NCI-H2107 treated with DMSO at 0.1 percent for 48 hours (cell line): ENCODE measurements at regions not wholly inside any gene's neighbourhood (a gene's known extent, or its start where the extent isn't known, plus 50 kb on each side); places are given as distances from the start of the nearest gene placed in this dataset.

ENCODE experiments used
- DNase-seq: peaks from one replicate; lab custom pipeline; 2025; ENCODE audit not compliant: unreplicated experiment; lab: John Stamatoyannopoulos, UW

DNA sequence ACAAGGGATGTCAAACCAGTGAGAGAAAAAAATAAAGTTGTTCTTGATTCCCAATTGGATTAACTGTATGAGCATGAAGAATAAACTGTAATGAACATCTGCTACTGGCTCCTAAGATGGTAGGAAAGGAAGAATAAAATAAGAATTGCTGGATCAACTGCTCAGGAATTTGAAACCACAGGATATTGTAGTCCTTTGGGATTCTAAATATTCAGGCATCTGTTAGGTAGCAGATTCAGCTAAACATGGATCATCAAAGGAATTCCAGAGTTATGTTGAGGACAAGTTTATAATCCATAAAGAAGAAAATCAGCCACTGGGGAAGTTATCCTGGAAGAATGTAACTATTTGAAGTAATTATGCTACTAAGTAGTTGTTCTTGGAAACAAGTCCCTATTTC, 65.8 kb downstream of the ISL1 start:
- no peak for DNase-seq

DNA sequence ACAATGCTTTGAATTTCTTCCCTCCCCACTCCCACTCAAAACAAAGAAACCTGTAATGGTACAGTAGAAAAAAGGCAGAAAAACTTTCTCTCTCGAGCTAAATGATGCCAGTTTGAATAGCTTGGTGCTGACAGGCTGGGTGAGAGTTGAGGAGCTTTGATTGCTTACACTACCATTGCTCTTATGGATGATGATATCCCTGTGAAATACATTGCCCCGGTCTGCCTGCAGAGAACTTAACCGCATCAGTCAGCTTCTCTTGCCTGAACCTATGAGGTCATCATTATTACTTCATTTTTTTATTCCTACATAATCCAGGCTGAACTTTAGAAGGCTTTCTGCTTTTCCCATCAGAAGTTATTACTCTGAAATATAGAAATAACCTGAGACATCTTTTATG, 69.3 kb downstream of the ISL1 start:
- DNase-seq = no peak

DNA sequence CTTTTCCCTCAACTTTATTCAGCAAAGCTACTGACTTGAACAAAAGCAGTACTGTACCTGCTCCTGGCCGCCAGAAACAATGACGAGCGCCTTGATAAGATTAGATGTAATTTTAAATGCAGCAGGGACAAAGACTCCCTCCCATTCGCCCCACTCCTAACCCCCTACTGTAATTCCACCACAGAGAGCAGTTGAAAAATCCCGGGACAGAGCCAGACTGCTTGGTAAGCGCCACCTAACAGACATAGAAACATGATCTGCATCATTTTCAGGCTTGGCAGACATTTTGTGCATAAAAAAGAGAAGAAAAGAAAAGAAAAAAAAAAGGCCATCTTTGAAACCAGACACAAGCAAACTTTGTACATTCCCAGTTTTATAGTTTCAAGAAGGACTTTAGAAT, 81.9 kb downstream of the ISL1 start:
- peak; percentile 43 for DNase-seq

DNA sequence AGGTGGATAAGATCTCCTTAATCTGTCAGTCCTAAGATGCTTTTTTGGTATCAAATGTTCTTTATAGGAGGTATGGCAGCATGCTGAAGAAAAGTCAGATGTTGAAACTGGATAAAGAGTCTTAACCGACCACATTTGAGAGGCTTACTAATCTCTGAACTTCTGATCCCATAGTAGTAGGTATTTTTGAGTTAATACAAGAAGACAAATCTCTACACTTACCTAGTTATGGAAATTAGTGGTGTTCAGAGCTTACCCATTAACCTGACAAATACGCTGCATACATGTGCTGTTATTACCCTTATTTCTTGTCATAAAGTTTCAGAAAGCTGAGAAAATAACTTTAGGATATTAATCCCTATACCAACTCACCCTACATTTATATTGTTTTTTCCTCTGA, 83.0 kb downstream of the ISL1 start:
- no peak for DNase-seq

DNA sequence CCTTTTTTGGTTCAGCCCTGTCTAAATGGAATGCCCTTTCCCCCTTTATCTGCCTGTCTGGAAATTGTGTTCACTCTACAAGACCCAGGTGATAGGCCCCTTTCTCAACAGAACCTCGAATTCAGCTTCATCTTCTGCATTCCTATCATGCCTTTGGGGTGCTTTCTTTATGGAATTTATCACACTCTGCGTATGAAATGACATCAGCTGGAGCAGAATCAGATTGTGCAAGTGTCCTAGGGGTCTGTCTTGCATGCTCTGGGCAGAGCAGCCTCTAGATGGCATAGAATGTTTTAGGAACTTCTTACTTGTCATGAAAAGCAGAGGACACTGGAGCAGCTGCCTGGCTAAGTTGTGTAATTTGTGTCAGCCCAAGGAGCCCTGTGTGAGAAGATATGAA, 84.9 kb downstream of the ISL1 start:
- no peak for DNase-seq

DNA sequence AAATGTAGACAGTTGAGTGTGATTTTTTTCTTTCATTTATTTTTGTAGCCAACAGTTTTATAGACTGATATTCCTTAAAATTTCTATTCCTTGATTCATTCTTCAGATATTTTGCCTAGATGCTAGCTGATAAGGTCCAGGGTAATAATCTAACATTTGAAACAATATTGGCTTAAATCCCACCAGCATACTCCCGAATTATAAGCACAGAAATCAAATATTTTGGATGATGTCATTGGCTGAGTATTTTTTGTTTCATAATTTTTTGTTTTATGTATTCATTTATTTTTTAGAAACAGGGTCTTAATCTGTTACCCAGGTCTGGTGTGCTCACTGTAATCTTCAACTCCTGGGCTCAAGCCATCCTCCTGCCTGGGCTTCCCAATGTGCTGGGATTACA, 88.4 kb downstream of the ISL1 start:
- DNase-seq = no peak

DNA sequence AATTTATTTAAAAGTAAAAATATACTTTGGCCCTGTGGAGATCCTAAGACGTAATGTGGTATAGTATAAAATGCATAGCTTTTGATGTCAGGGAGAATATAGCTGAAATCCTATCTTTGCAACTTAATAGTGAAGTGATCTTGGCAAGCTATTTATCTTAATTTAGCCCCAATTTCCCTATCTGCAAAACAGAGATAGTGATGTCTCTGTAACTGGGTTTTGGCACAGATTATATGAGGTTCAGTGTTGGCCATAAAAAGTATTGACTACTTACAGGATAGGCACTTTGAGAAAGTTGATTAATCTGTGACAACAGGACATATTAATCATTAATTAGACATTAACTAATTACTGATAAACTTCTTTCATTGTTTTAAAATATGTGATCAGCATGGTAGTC, 89.2 kb downstream of the ISL1 start:
- no peak for DNase-seq

DNA sequence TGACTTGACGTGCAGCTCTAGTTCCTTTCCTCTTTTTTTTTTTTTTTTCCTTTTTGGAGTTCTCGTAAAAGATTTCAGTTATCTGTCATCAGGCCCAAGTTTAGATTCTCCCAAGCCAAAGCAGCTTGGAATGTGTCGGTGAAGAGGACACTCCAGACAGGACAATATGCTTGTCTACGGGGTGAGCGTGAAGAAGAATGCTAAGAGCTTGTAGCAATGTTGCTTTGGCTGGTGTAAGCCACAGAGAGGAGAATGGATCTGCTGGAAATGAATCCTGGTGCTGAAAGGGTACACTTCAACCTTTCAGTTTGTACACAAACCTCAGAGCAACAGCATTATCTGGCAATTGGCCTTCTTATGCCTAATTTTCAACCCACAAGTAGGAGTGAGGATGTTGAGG, 92.4 kb downstream of the ISL1 start:
- DNase-seq = peak; percentile 4

DNA sequence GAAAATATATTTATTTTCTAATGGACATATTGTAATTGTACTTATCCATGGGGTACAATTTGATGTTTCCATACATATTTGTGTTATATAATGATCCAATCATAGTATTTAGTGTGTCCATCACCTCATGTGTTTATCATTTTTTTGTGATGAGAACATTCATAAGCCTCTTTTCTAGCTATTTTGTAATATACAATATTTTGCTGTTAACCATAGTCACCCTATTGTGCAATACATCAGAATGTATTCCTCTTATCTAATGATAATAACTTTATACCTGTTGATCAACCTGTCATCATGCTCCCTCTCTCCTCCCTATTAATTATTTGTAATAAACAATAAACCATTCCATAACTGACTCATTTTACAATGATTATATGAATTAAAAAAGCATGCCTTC, 93.2 kb downstream of the ISL1 start:
- DNase-seq = no peak

DNA sequence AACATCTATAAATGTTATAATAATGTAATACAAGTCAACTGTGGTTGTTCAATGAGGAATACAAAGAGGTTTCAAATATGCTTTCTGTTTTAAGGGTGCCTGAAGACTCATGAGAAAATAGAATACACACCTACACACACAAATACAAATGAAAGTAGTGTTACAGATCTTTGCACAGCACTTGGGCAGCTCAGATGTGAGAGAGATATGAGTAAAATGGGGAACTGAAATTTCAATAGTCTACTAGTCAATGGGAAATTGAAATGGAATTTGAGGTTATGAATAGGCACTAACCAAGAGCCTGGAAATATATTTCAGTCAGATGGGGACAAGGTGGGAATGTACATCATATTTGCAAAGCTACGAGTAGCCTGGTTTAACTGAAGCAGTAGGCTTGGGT, 96.6 kb downstream of the ISL1 start:
- DNase-seq = no peak

DNA sequence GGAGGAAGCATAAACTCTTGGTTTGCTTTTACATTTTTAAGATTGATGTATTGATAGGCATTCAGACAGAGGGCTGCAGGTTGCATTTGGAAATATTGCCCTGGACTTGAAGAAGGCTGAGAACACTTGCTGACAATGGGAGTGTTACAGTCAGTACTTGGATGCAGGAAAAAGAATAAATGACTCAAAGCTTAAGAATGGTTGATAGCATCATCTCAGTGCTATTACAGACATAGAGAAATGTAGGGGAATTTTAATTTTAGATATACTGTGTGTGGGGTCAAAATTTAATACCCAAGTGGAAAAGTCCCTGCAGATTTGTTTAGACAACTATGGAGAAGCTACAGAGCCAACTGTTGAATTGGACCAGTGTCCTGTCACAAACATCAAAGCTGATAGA, 101.1 kb downstream of the ISL1 start:
- DNase-seq = no peak

DNA sequence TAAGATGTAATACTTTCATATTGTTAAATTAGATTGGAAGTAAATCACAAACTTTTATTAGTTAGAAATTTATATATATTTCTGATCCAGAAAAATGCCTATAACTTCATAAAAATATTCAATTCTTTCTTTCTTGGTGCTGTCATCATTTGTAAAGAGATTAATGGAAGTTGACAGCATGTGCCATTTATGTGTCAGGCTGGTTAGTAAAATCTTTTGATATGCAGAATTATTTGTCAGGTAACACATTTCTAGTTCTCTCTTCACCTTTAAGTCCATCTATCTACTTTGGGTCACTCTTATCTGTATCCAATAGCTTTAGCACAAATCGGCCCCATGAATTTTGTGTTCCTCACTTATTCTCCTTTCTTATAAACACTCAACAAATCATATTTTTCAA, 102.9 kb downstream of the ISL1 start:
- no peak for DNase-seq

DNA sequence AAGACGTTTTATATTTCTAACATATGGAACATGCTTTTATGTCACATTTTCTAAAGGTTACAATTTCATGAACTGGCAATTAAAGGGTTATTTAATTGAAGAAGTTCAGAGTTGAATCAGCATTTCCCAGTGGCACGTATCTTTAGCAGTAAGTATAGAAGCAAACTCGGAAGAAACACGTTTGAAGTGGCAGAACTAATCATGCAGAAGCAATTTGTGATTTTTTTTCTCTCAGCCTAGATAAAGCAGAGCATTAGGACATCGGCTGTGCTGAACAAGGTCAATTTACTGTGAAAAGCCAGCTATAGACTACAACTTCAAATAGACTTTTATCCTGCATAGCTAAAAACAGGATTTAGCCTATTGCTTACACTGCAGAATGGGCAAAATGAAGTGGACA, 104.7 kb downstream of the ISL1 start:
- DNase-seq = no peak

DNA sequence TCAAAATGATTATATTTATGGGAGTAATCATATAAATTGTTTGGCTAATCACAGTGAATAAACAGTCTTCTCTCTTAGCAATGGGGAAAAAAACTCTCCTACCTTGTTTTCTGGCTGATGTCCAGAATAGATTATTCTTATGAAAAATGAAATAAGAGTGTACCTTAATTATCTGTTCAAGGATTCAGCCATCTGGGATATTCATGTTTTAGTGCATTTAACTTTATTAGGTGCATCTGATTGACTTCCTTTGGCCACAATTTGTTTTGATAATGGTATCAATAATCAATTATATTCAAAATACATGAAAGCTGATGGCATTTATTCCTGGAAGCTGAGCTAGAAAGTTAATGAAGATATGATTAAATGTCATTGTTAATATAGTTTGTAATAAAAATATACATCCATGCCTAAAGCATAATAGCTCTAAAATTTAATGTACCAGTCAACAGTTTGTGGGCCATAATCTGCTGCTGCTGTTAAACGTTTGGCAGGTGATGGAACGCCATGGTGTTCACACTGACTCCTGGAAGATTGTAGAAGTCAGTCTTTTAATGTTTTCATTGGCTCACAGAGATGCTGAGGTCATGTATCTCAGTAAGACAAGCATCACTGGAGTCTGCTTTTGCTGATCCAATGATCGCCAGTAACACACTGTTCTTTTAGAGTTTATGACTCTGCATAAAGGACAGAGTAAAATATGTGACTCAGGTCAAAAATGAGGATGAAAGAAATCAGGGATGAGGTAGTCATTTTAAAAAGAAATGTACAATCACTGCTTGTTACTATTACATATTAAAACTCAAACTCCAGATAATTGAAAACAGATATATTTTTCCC, 105.8 kb downstream of the ISL1 start:
- no peak for DNase-seq

DNA sequence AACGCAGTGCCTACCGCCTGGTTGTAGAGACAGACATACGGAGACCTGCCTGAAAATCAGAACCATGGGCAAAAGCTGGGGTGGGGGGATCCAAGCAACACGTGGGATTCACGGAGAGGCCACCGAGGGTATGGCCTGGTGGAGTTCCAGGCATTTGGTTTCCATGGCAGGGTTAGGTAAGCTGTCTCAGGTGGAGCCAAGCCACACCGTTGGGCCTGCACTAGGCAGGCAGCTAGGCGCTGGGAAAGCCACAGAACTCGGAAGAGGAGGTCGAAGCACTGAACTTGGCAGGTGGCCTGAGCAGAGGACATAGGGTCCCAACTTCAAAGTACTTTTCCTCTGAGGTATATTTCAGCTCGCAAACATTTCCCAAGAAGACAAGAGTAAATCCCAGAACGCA, 111.6 kb downstream of the ISL1 start:
- DNase-seq = no peak

DNA sequence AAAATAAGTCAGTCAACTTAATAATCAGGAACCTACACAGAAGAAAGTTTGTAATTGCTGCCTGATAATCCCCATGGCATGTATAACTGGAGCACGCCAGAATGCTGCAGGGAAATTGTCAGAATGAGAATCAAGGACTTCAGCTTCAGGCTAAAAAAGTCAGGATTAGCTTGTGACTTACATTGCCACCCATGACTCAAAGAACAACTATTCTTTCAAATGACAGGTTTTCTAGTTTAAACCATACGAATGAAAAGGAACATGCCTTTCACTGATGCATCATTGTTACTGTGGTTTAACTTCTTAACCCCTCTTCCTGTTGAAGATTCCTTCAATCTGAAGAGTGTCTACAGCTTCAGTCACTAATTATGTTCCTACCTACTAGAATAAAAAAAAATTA, 112.4 kb downstream of the ISL1 start:
- DNase-seq = no peak

DNA sequence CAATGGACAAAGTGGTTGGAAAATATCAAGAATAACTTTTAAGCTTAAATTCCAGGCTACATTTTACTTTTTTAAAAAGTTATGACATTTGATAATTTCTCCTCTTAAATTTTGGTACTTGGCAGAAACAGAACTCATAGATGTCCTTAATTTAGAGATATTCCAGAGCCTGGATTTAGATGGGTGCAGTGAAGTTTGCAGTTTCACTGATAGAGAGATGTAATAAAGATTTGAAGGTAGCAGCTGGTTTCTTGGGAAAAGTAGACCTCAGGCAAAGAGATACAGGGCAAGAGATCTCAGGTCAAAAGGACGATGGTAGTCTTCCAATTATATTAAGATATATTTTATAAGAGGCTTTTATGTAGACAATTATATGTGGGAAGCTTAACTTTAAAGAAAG, 134.6 kb downstream of the ISL1 start:
- DNase-seq = no peak

DNA sequence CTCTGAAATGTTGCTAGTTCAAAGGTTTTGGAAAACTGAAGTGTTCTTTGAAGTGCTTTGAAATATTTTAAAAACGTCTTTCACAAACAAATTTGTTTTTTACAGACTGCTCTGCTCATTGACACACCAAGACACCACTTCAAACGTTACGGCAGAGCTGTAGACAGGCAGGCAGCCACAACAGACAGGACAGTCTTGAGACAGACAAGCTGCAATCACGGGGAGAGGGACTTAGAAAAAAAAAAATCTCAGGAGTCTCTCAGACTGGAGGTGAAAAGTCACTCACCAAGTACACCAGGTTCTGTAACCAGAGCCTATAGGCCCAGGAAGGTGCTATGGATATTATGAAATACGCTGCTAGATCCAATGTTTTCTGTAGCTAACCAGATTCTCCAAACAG, 135.4 kb downstream of the ISL1 start:
- no peak for DNase-seq

DNA sequence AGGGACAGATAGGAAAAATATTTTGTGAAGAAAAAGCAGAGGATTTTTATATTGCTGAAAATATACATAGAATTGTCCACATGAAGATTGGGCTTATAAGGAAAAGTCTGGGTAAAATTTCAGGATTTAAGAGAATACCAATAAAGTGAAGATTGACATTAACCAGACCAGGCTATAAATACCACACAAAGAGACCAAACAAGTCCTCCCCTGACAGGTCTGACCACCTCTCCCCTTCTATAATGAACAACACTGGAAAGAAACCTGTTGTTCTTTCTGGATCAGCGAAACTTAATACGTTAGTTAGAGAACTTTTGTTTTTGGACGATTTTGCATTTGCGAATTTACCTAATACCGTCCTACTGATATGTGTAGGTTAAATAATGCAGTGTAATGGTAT, 138.3 kb downstream of the ISL1 start:
- DNase-seq = no peak

DNA sequence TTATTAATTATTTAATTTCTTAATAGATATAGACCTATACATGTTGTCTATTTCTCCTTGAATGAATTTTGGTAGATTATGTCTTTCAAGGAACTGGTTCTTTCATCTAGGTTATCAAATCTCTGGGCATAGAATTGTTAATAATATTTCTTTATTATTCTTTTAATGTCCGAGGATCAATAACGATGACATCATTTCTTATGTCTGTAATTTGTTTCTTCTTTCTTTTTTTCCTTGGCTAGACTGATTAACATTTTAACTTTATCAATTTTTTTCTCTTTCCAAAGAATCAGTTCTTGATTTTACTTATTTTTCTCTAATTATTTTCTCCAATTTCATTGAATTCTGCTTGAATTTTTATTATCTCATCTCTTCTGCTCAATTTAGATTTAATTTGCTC, 156.0 kb downstream of the ISL1 start:
- DNase-seq = no peak

DNA sequence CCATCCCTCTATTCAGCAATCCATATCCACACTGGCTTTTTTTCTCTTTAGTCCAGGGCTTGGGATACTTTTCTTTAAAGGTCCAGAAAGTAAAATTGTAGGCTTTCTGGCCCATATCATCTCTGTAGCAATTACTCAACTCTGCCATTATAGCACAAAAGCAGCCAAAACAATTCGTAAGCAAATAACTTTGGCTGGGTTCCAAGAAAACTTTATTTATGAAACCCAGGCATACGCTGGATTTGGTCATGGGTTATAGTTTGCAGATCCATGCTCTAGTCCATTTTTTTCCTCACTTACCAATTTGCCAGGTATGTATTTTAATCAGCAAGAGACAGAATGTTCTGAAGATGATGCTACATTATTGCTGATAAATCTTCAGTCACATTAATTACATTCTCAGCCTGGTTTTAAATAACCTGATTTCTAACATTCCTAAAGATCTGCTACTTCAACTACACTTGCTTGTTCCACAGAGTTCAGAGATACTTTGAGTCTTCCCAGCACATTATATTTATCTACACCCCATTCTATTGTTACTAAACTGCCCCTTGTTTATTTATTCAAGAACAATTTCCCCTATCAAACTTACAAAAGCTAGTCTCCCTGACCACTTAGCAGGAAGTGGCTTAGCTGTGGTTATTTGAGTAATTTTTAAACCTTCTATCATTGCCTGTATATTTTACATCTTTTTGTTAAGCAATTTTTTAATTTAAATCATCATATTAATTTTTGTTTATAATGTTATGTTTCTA, 161.0 kb downstream of the ISL1 start:
- DNase-seq = no peak

DNA sequence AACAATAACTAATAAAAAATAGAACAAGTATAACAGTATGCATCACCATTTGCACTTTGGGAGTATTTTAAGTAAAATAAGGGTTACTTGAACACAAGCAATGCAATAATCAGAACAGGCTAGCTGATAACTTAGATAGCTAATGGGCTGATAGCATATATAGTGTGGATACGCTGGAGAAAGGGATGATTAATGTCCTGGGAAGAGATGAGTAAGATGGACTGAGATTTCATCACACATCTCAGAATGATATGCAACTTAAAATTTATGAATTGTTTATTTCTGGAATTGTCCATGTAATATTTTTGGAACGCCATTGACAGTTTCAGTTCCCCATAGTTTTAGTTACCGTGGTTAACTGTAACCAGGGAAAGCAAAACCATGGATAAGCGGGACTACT, 173.6 kb downstream of the ISL1 start:
- no peak for DNase-seq

DNA sequence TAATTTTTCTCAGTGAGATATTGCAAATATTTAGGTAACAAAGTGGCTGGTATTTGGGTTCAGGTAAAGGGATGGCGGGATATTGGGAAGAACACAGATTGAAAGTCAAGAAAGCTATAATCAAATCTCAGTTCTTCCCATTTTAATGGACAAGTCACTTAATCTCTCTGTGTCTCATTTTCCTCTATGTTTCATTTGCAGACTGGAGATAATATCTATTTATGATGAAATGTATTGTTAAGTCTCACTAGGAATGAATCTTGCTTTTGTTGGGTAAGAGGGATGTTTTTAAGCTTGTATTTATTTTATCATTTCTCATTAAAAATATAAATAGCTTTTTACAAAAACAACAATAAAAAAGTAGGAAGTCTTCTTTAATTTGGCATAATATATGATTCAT, 175.4 kb downstream of the ISL1 start:
- no peak for DNase-seq
